Sciatic nerve (tissue), 2 donors: ENCODE measurements at regions not wholly inside any gene's neighbourhood (a gene's known extent, or its start where the extent isn't known, plus 50 kb on each side); places are given as distances from the start of the nearest gene placed in this dataset.
"Not testable (repeated sequence)": the region's sequence is repeated elsewhere in the genome, so short reads cannot be mapped to it uniquely, and the experiment has no call there.

ENCODE experiments used
- ATAC-seq: fragments of 200-7000 bp; cut with Tn5 transposase; one replicate; pipeline ENCODE4 v1.9.1; 2020; ENCODE audit warnings: mild to moderate bottlenecking, moderate library complexity
- DNase-seq: peaks from one replicate; pipeline ENCODE4 v3.0.0-alpha.2; 2020; ENCODE audit warnings: low spot score
- intact Hi-C: fragments of 100-400 bp; cut with DNase I; formaldehyde crosslinking; loops from one replicate; pipeline ENCODE4 v1.14.2; 2022
- donor health status: DM: no; HTN: no; CAD: no.
- donor health status: DM: no; HTN: no; CAD: no.

DNA sequence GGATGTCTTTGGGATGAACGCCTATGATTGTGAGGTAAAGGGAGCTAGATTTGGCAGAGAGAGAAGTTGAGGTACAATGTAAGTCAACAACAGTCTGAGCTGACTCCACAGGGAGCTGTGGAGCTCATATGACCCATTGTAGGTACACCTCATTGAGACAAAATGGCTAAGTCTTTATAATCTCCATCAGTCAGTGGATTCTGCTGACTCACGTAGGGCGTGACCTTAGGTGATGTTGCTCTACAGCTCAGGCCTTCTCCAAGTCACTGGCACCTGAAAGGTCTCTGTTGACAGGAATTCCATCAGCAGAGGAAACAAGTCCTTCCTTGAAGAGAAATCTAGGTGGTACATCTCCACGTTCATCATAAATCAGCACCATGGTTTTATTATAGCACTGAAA lies 118.2 kb upstream of the PRR16 start:
- intact Hi-C loops, result no loop called here
- ATAC-seq, result no peak
- no peak for DNase-seq

DNA sequence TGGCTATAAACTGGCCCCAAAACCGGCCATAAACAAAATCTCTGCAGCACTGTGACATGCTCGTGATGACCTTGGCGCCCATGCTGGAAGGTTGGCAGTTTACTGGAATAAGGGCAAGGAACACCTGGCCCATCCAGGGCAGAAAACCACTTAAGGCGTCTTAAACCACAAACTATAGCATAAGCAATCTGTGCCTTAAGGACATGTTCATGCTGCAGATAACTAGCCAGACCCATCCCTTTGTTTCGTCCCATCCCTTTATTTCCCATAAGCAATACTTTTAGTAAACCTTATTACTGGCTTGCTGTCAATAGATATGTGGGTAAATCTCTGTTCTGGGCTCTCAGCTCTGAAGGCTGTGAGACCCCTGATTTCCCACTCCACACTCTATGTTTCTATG lies 113.0 kb upstream of the PRR16 start:
- DNase-seq, ATAC-seq, intact Hi-C loops: not testable (repeated sequence)

GRCh38 chr5:120354126-120354525 lies 110.0 kb upstream of the PRR16 start:
- ATAC-seq (no peak), DNase-seq (no peak)
- intact Hi-C loops, result no loop called here

DNA sequence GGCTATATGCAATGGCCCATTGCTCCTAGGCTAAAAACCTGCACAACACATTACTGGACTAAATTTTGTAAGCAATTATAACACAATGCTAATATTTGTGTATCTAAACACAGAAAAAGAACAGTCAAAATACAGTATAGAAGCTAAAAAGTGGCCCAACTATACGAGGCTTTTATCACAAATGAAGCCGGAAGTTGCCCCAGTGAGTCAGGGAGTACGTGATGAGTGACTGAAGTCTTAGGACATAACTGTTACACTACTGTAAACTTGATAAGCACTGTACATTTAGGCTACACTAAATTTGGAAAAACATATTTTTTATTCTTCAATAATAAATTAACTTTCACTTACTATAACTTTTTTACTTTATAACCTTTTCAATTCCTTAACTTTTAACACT lies 105.2 kb upstream of the PRR16 start:
- DNase-seq, result no peak
- intact Hi-C loops, result no loop called here
- no peak for ATAC-seq

DNA sequence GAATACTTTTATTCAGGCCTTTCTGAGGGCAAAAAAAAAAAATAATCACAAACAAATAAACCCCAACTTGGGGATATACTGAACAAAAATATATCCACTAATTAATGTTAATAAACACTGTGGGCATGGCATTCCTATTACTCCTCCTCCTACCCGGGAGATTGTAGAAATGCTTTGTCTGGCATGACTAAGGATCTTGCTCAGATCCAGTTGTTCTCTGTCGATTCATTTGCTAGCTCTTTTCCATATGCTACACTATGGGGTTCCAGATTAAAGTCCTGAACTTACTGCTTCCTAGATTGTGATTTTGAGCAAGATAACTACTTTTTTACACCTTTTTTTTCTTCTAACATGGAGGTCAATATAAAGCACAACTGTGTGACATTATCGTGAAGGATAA lies 102.2 kb upstream of the PRR16 start:
- no peak for ATAC-seq
- intact Hi-C loops, result no loop called here
- no peak for DNase-seq

GRCh38 chr5:120362426-120362825 lies 101.7 kb upstream of the PRR16 start:
- ATAC-seq, result no peak
- no peak for DNase-seq
- intact Hi-C loops, result no loop called here

DNA sequence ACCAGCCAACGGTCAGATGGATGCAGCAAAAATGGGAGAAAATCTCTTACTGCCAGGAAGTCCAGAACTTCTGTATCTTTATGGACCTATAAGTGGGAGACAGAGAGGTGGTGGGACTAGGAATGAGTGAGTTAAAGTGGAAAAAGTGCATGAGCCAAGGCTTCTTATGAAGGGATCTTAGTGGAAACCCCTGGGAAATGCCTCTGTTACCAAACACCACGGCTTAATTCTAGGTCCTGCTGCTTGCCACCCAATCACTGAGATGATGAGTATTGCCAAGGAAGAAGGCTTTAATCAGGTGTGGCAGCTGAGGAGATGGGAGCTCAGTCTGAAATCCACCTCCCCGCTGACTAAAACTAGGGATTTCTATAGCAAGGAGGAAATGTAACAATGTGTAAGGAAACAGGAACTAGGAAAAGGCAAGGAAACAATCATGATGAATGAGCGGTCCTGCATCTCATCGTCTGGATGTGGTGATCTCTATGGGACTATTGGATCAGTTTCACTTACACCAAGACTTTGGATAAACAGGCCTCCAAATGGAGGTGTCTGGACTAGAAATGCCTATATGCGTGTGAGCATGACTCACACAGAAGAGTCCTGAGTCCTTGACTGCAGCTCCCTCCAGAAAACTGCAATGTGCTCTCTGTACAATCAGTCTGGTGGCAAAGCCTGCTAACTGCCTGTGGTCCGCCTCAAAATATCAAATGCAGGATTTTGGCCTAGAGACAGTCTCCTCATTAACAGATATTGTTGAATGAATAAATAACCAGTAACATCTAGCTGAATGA lies 98.2 kb upstream of the PRR16 start:
- intact Hi-C loops, result no loop called here
- ATAC-seq (no peak), DNase-seq (no peak)

- intact Hi-C loops, result no loop called here
- DNase-seq (no peak), ATAC-seq (no peak)
Measured at GRCh38 chr5:120367896-120368634, 96.0 kb upstream of the PRR16 start.

- no peak for DNase-seq
- no peak for ATAC-seq
- intact Hi-C loops, result no loop called here
Measured at GRCh38 chr5:120368923-120369715, 95.0 kb upstream of the PRR16 start.

- no peak for DNase-seq
- no peak for ATAC-seq
- intact Hi-C loops, result no loop called here
Measured at GRCh38 chr5:120372899-120373298, 91.2 kb upstream of the PRR16 start.

DNA sequence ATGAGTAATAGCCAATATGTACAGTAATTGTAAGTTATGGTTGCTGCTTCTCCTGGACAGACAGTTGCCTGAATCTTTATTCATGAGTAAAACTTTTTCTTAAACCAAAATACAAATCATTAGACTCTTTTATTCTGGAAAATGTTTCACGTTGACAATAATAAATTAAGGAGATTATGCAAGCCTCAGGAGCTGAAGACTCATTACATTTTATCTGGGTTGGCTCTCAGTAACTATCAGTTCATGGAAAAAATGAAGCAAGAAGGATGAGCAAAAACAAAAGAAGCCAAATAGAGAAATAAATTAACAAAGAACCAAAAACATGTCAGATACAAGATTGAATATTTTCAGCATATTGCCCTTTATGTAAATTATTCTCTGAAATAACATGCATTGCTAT lies 88.9 kb upstream of the PRR16 start:
- ATAC-seq (peak; percentile 74), DNase-seq (no peak)
- intact Hi-C loops, result no loop called here

DNA sequence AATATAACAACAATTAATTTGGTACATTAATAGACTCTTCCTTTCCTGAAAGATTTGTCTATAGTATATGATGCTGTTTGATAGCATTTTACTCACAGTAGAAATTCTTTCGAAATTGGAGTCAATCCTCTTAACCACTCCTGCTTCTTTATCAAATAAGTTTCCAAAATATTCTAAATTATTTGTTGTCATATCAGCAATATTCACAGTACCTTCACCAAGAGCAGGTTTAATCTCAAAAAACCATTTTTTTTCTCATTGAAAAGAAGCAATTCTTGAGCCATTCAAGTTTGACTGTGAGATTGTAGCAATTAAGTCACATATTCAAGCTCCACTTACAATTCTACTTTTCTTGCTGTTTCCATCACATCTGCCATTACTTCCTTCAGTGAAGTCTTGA lies 83.5 kb upstream of the PRR16 start:
- ATAC-seq (no peak), DNase-seq (no peak)
- intact Hi-C loops, result no loop called here

DNA sequence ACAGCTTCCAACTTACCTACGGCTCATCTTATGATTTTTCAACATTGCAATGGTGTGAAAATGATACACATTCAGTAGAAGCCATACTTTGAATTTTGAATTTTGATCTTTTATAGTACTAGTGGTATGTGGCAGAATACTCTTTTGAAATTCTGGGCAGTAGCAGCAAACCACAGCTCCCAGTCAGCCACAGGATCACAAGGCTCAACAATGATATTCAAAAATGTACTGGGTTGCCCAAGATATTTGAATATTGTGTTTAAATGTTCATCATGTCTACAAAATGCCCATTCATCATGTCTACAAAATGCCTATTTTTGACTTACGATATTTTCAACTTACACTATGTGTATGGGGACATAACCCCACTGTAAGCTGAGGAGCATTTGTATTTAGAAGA lies 81.3 kb upstream of the PRR16 start:
- intact Hi-C loops, result no loop called here
- no peak for ATAC-seq
- DNase-seq, result no peak

DNA sequence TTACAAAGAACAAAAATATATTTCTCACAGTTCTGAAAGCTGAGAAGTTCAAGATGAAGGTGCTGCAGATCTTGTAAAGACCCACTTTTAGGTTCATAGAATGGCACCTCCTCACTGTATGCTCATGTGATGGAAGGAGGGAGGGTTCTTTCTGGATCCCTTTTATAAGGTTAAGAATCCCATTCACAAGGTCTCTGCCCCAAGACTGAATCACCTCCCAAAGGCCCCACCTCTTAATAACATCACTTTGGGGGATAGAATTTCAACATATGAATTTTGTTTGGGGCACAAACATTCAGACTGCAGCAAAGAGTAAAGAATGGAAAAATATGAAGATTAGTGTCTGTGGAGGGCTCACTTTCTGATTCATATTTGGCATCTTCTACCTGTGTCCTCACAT lies 77.1 kb upstream of the PRR16 start:
- no peak for ATAC-seq
- no peak for DNase-seq
- intact Hi-C loops, result no loop called here

DNA sequence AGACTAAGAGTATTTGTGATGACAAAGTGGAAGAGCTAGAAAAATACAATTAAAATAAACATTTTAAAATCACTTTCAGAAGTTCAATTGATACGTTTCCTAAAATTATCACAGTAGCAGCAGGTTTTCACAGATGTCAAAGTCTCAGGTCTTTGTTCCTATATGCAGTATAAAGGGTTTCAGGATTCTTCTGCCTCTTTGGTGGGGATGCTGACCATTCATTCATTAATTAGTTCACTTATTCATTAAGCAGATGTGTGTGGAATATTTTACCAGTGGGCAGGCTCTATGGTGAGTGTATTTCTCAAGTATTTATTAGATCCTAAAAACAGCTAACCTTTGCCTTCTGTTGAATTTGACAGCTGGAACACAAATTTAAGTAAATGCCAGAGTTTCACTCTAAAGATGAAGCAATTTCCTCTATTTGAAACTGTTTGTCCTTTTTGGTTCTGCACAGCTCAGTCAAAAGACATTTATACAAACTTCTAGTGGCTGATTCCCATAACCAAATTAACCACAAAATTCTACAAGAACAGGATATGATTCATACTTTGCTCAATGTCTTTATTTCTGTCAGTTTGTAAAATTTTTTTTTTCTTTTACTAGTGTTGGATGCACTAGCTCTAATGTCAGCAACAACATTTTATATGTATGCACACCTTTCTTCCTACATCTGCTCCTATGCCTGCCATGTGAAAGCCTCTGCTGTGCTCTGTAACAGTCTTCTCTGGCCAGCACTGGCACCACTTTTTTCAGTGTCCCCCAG lies 75.9 kb upstream of the PRR16 start:
- DNase-seq (no peak), ATAC-seq (peak; percentile 87)
- intact Hi-C loops, result no loop called here

DNA sequence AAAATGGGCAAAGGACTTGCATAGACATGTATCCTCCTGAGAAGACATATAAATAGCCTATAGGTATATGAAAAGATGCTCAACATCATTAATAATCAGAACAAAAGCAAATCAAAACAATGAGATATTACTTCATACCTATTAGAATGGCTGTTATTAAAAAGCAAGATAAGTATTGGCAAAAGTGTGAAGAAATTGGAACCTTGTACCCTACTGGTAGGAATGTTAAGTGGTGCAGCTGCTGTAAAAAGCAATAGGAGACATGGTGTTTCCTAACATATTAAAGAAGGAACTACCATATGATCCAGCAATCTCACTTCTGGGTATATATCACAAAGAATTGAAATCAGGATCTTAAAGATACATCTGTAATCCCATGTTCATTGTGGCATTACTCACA lies 69.8 kb upstream of the PRR16 start:
- intact Hi-C loops, result no loop called here
- ATAC-seq (no peak), DNase-seq (no peak)

- ATAC-seq, result no peak
- intact Hi-C loops, result no loop called here
- no peak for DNase-seq
Measured at GRCh38 chr5:120396186-120396585, 67.9 kb upstream of the PRR16 start.

GRCh38 chr5:120400356-120400755 lies 63.7 kb upstream of the PRR16 start:
- ATAC-seq (no peak), DNase-seq (no peak)
- intact Hi-C loops, result no loop called here

DNA sequence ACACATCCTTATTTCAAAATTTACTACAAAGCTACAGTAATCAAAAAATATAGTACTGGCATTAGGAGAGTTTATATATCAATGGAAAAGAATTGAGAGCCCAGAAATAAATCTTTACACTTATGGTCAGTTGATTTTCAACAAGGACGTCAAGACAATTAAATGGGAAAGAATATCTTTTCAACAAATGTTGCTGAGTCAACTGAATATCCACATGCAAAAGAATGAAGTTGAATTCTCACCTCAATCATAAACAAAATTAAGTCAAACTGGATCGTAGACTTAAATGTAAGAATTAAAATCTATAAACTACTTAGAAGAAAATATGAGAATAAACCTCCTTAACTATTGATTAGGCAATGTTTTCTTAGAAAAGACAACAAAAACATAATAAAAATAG lies 61.5 kb upstream of the PRR16 start:
- DNase-seq (no peak), ATAC-seq (no peak)
- intact Hi-C loops, result no loop called here
